Left kidney (tissue), 1 donor: ENCODE measurements at regions not wholly inside any gene's neighbourhood (a gene's known extent, or its start where the extent isn't known, plus 50 kb on each side); places are given as distances from the start of the nearest gene placed in this dataset.

ENCODE experiments used
- DNase-seq: peaks from one replicate; pipeline ENCODE4 v3.0.0-alpha.2; 2013

DNA sequence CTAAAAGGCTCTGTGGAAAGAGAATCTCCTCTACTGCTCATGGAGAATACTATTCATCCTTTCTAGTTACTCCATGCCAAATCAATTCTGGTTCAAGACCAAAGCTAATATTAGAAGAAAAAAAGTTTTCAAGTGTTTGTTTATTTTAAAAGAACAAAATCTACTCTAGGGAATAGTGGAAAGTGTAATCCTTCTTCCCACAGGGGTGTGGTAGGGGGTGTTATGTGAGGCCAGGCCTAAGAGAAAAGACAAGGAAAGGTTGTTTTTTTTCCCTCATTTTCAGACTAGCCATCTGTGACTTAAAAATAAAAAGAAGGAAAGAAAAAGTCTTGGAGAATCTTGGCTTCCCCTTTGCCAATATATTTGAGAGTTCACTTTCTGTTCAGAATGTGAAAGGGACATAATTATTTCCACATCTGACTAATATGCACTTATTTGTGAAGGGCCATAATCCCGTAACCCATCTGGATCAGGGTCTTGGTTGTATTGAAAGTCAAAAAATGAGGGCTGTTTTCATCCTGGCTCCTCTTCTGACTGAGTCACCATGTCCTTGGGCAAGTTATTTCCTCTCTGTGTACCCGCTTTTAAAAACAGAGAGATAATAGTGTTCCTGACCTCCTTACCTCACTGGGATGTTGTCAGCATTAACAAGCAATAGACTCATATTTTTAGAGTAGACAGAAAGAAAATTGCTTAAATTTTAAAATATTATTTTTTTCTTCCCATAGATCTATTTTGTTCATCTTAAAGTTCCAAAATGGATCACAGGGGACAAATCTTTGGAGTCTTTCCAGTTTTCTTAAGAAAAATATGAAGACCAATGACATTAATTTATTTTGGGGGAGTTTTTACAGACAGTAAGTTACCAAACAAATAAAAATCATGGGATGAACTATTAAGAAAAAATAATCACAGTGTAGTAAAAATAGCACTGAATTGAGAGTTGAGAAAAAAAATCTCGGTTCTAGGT lies 233.7 kb downstream of the IBTK start:
- no peak for DNase-seq

DNA sequence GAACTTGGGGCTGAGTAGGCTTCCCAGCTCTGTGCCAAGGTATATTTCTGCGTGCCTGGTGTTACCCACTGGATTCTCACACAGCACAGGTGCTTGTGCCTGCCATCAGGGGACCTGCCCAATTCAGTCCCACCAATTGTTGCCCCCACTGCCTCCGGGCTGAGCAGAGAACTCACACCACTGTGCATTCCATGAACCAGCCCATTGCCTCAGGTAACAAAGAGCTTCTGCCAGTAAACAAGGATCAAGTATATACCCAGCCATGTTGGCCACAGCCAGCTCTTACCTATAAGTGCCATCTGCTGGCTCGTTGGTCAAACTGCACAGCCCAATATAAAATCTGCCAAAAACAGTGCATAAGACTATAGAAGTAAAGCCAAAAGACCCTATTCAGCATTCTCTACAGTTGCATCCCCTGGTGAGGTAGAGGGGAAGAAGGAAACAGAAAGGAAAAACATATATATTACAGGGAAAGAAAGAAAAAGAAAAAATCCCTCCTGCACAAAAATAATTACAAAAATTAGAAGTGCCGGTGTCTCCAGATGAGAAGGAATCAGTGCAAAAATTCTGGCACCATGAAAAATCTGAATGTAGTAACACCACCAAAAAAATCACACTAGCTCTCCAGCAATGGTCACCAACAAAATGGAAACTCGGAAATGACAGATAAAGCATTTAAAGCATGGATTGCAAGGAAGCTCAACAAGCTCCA lies 241.4 kb downstream of the IBTK start:
- DNase-seq: no peak

DNA sequence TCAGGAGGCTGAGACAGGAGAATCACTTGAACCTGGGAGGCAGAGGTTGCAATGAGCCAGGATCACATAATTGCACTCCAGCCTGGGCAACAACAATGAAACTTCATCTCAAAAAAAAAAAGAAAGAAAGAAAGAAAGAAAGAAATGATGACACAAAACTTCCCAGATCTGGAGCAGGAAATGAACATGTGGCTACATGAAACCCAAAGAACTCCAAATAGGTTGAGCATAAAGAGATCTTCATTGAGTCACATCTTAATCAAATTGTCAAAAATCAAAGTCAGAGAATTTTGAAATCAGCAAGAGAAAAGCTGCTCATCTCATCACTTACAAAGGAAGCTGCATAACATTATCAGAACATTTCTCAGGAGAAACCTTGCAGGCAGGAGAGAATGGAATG lies 247.0 kb downstream of the IBTK start:
- DNase-seq: no peak

DNA sequence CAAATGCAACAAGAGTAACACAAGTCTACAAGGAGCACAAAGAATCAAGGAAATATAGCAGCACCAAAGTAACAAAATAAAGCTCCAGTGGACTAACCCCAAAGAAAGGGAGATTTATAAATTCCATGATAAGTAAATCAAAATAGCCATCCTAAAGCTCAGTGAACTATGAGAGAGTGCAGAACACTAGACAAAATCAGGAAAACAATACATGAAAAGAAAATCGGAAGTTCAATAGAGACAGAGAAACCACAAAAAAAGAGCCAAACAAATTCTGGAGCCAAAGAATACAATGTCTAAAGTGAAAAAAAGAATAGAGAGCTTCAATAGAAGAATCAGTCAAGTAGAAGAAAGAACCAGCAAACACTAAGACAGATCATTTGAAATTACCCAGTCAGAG lies 247.3 kb upstream of the TENT5A start:
- DNase-seq: no peak

DNA sequence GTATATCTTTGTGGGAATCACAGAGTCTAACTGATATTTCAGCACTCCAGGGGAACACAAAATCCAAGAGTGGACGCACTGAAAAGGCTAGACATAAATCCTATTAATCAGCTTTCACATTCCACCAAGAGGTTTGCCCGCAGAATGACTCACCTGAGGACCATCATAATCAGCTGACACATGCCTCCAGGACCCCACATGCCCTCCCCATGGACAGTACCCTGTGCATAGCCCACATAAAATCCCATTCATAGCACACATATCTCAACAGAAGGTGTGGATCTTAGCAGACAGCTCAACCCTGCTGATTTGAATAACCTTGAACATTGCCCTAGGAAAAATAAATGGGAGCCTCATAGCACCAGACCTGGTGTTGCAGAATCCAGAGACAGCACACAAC lies 246.8 kb upstream of the TENT5A start:
- no peak for DNase-seq

DNA sequence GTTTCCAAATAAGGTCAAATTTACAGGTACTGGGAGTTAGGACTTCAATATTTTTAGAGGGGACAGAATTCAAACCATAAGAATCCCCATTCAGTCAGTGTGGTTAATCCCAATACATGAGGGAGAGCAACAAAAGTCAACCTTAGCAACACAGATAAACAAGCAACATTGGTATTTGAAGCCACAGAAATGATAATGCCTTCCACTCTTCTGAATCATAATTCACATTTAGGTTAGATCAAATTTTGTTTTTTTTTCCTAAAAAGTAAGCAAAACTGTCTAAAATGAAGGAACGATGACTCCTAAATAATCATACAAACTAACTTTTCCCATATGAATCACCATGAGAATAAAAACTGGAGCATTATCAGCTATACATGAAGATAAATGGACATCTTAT lies 246.0 kb upstream of the TENT5A start:
- no peak for DNase-seq

DNA sequence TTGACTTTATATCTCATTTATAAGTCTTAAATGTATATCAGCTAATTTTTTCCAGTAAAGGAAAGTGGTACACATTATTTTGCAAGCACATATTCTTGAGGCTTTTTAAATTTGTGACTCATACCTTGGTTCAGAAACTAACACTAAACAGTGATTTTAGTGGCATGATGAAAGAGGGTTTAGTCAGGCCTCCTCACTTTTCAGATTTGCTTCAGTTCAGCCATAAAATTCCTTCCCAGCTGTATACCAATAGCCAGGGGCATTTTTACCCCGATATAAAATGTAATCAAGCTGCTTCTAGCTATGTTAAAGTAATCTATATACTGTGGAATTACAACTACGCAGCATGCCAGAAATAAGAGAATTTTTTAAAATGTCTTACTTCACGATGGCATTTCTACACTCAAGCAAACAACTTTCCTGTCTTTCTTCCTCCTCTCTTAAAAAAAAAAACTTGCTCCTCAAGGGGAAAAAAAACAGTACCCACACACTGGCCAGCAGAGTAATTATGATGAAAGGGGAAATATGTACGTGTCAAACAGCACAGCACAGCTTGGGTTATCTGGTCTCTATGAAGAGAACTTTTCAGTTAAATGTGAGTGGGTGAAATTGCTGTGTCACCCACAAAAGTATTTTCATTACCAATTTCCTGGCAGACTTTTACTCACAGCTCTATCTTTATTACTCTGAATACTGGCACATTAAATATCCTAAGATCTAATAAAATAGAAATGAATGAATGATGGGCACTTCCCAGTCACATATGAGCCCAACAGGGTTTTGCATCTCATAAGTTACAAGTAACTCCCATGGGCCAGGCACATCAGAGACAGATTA lies 244.8 kb upstream of the TENT5A start:
- no peak for DNase-seq

DNA sequence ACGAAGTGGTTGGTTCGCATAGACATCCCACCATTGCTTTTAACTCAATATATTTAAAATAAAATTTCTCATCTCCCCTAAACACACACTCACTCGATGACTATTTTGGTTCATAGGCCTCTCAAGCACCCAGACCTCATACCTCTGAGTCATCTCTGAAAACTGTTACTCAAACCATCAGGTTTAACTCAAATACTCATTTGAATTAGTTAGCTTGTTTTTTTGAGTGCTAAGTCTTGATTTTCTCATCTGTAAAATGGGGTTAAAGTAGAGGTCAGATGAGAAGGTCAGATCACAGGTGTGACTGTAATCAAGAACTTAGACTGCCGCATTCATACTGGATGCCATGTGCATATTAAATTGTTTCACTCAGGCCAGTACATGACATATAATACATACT lies 243.9 kb upstream of the TENT5A start:
- DNase-seq: no peak

DNA sequence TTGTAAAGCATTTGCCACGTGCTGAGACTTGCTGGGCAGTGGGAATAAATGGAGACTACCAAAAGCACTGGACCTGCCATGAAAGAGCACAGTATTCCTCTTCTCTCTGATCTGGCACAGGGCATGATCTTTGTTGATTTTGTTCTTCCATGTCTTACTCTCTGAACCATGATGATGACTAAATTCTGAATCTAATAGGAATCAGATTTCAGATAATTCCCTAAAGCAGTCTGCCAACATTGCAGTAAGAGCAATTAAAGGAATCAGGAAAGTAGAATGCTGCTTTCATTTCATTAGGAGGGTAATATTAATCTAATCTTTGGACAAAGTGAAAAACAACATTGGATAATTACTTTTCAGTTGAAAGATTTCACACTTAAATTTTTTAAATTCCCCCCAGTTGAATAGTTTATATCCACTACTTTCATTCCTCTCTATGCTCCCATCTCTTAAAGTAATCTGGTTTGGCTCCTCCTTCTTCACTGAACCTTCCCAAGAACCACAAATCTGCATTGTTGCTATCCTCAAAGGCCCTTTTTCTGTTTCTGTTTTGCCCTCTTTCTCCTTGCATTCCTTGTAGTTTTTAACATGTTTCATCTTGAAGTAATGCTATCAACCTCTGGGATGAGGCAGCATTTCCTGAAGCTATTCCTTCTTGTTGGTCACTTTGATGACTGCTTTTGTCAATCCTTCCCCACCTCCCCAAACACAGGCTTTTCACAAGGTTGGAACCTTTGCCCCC lies 243.2 kb upstream of the TENT5A start:
- DNase-seq: no peak

DNA sequence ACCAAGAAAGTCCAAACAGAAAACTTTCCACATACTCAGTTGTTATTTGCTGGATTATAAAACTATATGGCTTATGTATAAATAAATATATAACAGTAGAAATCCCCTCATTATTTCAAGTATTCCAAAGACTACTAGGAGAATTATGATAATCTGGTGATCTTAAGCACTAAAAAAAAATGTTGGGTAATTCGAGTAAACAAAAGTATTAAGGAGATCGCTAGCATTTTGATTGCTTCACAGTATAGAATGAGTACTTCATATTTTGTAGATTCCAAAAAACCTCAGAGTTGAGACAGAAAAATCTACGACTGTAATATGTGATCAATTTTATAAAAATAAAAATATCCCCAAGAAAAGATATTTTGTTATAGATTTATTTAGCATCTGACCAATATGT lies 236.4 kb upstream of the TENT5A start:
- no peak for DNase-seq

DNA sequence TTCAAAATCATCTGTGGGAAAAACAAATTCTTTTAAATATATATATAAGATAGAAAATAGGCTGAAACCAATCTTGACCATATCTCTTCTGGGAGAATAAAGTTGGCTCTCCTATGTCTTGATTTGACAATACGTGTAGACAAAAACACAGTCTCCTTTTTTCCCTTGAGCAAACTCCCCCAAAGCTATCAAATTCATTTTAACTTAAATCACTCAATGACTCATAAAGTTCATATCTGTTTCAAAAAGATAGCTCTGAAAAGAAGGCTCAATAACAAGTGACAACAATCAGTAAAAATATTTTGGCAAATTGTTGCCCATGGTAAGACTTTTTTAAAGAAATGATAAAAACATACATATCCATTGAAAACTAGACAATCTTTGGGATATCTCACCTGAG lies 236.0 kb upstream of the TENT5A start:
- no peak for DNase-seq

DNA sequence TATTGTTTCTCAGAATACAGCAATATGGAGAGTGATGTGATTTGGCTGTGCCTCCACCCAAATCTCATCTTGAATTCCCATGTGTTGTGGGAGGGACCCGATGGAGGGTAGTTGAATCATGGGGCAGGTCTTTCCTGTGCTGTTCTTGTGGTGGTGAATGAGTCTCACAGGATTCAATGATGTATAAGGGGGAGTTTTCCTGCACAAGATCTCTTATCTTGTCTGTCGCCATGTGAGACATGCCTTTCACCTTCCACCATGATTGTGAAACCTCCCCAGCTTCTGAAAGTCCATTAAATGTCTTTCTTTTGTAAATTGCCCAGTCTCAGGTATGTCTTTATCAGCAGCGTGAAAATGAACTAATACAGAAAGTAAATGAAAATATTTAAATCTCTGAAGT lies 234.8 kb upstream of the TENT5A start:
- no peak for DNase-seq

DNA sequence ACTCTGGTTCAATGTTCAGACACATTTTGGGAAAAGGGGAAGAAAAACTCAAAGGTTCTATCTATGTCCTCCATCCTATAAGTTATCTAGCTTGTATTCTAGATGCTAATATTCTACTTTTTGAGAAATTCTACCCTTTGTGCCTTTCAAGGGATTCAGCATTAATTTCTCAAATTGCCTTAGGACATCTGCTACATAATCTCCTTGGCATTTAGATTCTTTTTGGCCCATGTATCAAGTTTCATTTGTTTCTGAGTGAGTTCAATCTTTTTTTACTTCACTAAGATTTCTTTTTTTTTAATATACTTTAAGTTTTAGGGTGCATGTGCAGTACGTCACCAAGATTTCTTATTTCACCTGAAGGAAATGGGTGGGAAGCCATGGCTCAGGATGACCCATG lies 232.7 kb upstream of the TENT5A start:
- DNase-seq: no peak

DNA sequence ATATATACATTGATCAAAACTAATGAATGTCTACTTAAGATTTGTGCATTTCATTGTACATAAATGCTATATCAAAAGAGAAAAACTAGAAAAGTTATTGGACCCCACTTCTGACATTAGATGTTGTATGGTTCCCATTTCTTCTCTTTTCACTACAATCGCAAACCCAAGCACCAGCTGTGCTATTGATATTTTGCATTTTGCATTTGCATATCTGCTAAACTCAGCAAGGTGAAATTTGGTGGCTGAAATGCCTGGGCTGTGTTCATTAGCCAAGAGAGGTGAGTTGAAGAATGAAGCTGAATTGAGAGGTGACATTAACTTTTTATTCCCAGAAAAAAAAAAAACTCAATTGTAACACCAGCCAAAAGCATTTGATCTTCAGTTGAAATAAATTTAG lies 232.1 kb upstream of the TENT5A start:
- no peak for DNase-seq

DNA sequence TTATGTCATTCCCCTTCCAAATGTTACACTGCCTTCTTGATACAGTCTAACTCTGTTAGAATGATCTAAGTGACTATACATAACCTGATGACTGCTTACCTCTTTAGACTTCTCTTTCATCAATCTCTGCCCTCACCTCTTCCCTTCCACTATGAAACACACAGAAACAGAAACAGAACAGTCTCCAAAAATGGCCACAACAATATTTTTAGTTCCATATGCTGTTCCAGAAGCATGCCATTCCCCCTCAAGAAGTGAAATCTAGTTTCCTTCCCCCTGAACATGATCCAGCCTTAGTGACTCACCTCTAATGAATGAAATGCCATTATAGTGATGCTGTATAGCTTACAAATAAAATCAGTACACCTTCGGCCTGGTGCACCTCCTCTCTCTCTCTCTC lies 229.3 kb upstream of the TENT5A start:
- DNase-seq: no peak

DNA sequence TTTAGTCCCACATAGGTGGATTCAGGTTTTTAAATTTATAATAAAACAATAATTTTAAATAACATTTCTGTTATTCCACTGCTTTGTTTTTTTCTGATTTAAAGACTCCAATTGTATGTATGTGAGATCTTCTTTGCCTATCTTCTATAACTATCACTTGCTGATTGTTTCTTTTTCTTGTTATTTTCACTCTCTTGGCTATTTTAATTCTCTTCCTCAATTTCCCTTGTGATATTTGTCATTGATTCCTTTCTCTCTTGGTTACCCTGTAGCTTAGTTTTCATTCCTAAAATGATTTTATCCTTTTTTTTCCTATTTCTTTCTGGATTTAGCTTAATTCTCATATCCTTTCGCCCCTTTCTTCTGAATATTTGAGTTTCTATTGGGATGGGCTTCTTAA lies 227.3 kb upstream of the TENT5A start:
- DNase-seq: no peak

DNA sequence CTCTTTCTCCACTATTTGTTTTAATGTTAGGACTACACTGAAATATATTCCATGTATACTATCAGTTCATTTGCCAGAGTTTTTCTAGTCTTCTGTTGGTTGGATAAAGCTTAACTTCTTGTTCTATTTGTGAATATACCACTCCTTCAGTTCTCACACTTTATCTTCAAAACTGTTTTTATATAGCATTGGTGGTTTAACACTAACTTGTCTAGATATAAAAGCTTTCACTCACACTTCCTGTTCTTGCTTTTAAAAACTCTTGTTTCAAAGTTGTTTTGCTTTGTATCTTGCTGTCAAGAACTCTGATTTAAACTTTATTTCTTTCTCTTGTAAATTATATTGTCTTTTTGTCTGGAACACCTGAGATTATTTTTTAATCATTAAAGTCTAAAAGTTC lies 226.8 kb upstream of the TENT5A start:
- no peak for DNase-seq

DNA sequence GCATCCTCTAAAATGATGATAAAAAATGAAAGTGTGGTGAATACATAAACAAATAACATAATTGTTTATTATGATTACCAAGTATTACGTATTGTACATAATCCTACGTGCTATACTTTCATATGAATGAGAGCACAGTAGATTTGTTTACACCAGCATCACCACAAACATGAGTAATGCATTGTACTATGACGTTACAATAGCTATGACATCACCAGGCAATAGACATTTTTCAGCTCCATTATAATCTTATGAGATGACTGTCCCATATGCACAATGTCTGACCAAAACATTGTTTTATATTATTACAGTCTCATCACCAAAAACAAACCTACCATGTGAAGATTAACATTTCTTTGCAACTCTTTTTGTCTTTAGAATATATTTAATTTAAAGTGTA lies 225.7 kb upstream of the TENT5A start:
- DNase-seq: no peak

DNA sequence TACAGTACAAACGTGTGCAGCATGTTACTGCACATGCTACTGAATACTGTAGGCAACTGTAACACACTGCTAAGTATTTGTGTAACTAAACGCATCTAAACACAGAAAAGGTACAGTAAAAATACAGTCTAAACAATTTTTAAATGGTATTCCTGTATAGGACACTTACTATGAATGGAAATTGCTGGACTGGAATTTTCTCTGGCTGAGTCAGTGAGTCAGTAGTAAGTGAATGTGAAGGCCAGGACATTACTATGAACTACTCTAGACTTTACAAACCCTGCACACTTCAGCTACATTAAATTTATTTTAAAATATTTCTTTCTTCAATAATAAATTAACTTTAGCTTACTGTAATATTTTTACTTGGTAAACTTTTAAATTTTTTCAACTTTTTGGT lies 225.0 kb upstream of the TENT5A start:
- DNase-seq: no peak

DNA sequence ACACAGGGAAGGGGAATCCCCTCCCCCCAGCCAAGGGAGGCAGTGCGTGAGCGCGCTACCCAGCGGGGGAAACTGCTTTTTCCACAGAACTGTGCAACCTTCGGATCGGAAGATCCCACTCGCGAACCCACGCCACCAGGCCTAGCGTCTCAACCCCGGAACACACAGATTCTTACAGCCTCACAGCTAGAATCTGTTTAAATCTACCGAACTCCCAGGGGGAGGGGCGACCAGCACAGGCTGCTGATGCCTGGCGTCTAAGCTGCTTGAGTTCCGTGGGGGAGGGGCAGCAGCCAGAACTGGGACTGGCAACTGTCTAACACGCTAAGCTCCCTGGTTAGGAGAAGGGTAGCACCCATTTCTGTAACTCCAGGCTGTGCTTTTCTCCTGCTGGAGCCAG lies 217.3 kb upstream of the TENT5A start:
- no peak for DNase-seq

DNA sequence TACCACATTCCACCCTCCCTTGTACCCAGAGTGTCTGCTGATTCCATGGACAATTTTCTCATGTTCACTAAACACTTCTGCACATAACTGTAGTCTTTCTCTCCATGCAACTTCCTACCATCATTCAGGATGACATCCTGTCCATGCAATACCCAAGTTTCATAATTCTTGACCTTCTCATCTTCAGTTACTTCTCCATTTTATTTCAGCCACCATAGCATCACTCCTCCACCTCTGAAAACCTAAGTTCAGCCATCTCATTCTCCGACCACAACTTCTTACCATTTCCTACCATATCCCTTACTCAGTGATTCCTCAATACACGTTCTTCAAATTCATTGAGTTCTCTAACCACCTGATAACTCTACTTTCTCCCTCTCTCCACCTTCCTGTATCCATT lies 216.5 kb upstream of the TENT5A start:
- DNase-seq: no peak

DNA sequence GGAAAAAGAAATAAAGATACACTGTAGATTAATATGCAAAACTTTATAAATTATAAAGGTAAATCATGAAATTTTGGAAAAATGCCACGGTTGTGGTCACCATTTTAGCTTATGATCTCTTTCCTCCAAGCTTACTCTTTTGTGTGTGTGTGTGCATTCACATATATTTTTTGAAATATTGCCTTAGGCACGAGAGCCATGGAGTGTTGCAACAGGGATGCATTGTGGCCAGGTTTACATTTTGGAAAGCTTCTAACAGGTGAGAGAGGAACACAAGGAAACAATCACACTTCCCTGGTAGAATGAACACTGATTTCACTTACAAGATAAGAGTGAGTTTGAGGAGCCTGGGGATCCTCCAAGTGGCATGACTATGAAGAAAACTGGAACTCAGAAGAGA lies 214.5 kb upstream of the TENT5A start:
- no peak for DNase-seq
